K562 (cell line): ENCODE measurements at regions not wholly inside any gene's neighbourhood (a gene's known extent, or its start where the extent isn't known, plus 50 kb on each side); places are given as distances from the start of the nearest gene placed in this dataset.

Experiments
- ATAC-seq: fragments of 200-7000 bp; cut with Tn5 transposase; 3 replicates; pipeline ENCODE4 v1.9.1; 2020; ENCODE audit warnings: moderate library complexity
- BruUV-seq: library from RNA; stranded (reverse); fragments of 400-500 nt; replicated peaks from 2 replicates; lab custom pipeline; 2021; lab: Mats Ljungman, UMichigan
- CTCF ChIA-PET: fragments of 300-600 bp; formaldehyde crosslinking; extraction: SDS; loops from one replicate; lab custom pipeline; 2021; ENCODE audit warnings: low intra/inter-chr PET ratio; lab: Yijun Ruan, JAX
- POLR2A ChIA-PET: fragments of 300-600, 350-650 bp; sonication (Branson Sonifier 250); formaldehyde crosslinking; extraction: SDS; loops from one replicate; lab custom pipeline; 2021; ENCODE audit warnings: antibody characterized with exemption, inconsistent platforms; lab: Yijun Ruan, JAX
- DNase-seq, 4 experiments: peaks; one replicate each; pipeline versions ENCODE4 v3.0.0 to v3.0.0-alpha.2; 2011 to 2018; ENCODE audit warnings: low spot score in 3 of 4, mixed read lengths in 3 of 4; ENCODE audit errors: extremely low read depth in 1 of 4
- FAIRE-seq: peaks from 2 replicates; lab custom pipeline; 2011; peaks lifted over from hg19 to GRCh38; lab: Jason Lieb, UNC
- H2AFZ ChIP-seq: 2 replicates; pipeline ENCODE4 v1.6.0; 2011; ENCODE audit warnings: low read depth, low read length, control low read depth, inconsistent platforms
- H3K27ac ChIP-seq: fragments of 200-600 bp; 3 replicates; pipeline ENCODE4 v1.8.0; 2011; ENCODE audit warnings: low read depth, mild to moderate bottlenecking, control low read depth, inconsistent platforms, low read length, moderate library complexity, mixed read lengths; ENCODE audit errors: extremely low read depth
- H3K27me3 ChIP-seq, 2 experiments: fragments of 300-600 bp in 1 of 2; 2 replicates in 1 of 2; 3 replicates in 1 of 2; pipeline versions ENCODE4 v1.6.0 to v1.8.0; 2011; ENCODE audit warnings: inconsistent platforms in 2 of 2, low read length in 2 of 2, mild to moderate bottlenecking in 1 of 2, mixed read lengths in 1 of 2, moderate library complexity in 1 of 2; ENCODE audit not compliant: control insufficient read depth in 2 of 2, insufficient read depth in 2 of 2
- H3K36me3 ChIP-seq: fragments of 300-600 bp; 3 replicates; pipeline ENCODE4 v1.8.0; 2011; ENCODE audit warnings: mild to moderate bottlenecking, low read length, inconsistent platforms; ENCODE audit not compliant: control insufficient read depth, insufficient read depth
- H3K4me1 ChIP-seq, 2 experiments: fragments of 200-600 bp in 1 of 2; replicated peaks in 1 of 2; 2 replicates in 1 of 2; 3 replicates in 1 of 2; pipeline versions ENCODE4 v1.5.1 to v1.8.0; 2011; ENCODE audit warnings: inconsistent platforms in 2 of 2, low read length in 2 of 2, mild to moderate bottlenecking in 1 of 2, mixed read lengths in 1 of 2, moderate library complexity in 1 of 2; ENCODE audit not compliant: control insufficient read depth in 2 of 2, insufficient read depth in 2 of 2
- H3K4me2 ChIP-seq: 2 replicates; pipeline ENCODE4 v1.6.1; 2011; ENCODE audit warnings: low read length, control low read depth, inconsistent platforms, mixed read lengths; ENCODE audit not compliant: insufficient read depth
- H3K4me3 ChIP-seq: fragments of 200-600 bp; sonication (generic), shearing (Covaris generic); 2 replicates; pipeline ENCODE4 v1.5.1; 2016; ENCODE audit warnings: control low read depth, inconsistent platforms
- H3K79me2 ChIP-seq: fragments of 200-600 bp; 3 replicates; pipeline ENCODE4 v1.8.0; 2011; ENCODE audit warnings: low read length, inconsistent platforms; ENCODE audit not compliant: control insufficient read depth, insufficient read depth
- H3K9ac ChIP-seq, 2 experiments: 2 replicates each; pipeline versions ENCODE4 v1.6.0 to v1.6.1; 2011; ENCODE audit warnings: low read depth in 2 of 2, low read length in 2 of 2, control low read depth in 1 of 2, inconsistent platforms in 1 of 2, mild to moderate bottlenecking in 1 of 2, mixed read lengths in 1 of 2; ENCODE audit not compliant: insufficient read depth in 1 of 2
- H3K9me1 ChIP-seq: one replicate; pipeline ENCODE4 v1.6.0; 2011; ENCODE audit warnings: inconsistent platforms, mild to moderate bottlenecking, low read length, moderate library complexity; ENCODE audit not compliant: control insufficient read depth, insufficient read depth
- H3K9me3 ChIP-seq: replicated peaks from 2 replicates; pipeline ENCODE4 v1.5.1; 2011; ENCODE audit warnings: low read depth, low read length, inconsistent platforms; ENCODE audit not compliant: control insufficient read depth, insufficient read depth
- H4K20me1 ChIP-seq: replicated peaks from 2 replicates; pipeline ENCODE4 v1.6.1; 2011; ENCODE audit warnings: low read length, inconsistent platforms, mixed read lengths; ENCODE audit not compliant: control insufficient read depth, insufficient read depth
- CSDE1 ChIP-seq, 2 experiments: fragments of 450-650 bp; IDR thresholded peaks; 2 replicates each; pipeline ENCODE4 v1.6.1; 2016; ENCODE audit warnings: mild to moderate bottlenecking in 1 of 2
- ELF4 ChIP-seq: fragments of 450-650 bp; formaldehyde crosslinking; IDR thresholded peaks from 2 replicates; pipeline ENCODE4 v1.4.0; 2022; ENCODE audit warnings: missing genetic modification characterization
- FOXJ2 ChIP-seq: fragments of 200-800 bp; sonication (Bioruptor generic); IDR thresholded peaks from 2 replicates; pipeline ENCODE4 v1.6.1; 2016; ENCODE audit warnings: missing genetic modification characterization, missing compliant biosample characterization
- NFE2L1 ChIP-seq: fragments of 450-650 bp; IDR thresholded peaks from 2 replicates; pipeline ENCODE4 v1.6.1; 2016; ENCODE audit warnings: missing genetic modification characterization, low read depth, mild to moderate bottlenecking, missing compliant biosample characterization, moderate library complexity, borderline replicate concordance
- SIN3A ChIP-seq, 2 experiments: fragments of 150-350 bp in 1 of 2; IDR thresholded peaks; 2 replicates each; pipeline ENCODE4 v1.6.1; 2011 to 2016; ENCODE audit warnings: borderline replicate concordance in 2 of 2, low read depth in 2 of 2, low read length in 2 of 2, mild to moderate bottlenecking in 2 of 2, moderate library complexity in 2 of 2; ENCODE audit not compliant: control insufficient read depth in 1 of 2
- ZBTB1 ChIP-seq: sonication (generic); formaldehyde crosslinking; IDR thresholded peaks from 2 replicates; pipeline ENCODE4 v1.8.1; 2023; ENCODE audit warnings: missing genetic modification reagents, low read depth, mild to moderate bottlenecking, borderline replicate concordance
- ZNF146 ChIP-seq: IDR thresholded peaks from one replicate; pipeline ENCODE4 v1.6.1; 2018; ENCODE audit warnings: missing compliant biosample characterization; ENCODE audit not compliant: unreplicated experiment
- ZNF263 ChIP-seq: sonication (generic); formaldehyde crosslinking; IDR thresholded peaks from 2 replicates; pipeline ENCODE4 v1.8.0; 2022; ENCODE audit warnings: mild to moderate bottlenecking, missing genetic modification reagents, borderline replicate concordance
- WGBS: fragments of 100-300 bp; shearing (Covaris generic); methylation state at CpG from one replicate; pipeline ENCODE4 v1.1.6; 2016; ENCODE audit warnings: low coverage, mixed read lengths; ENCODE audit not compliant: insufficient coverage; ENCODE audit errors: missing lambda C conversion rate; 5-methylcytosine and 5-hydroxymethylcytosine counted together
- in situ Hi-C: fragments of 300-500 bp; cut with MboI; formaldehyde crosslinking; loops from 4 replicates; pipeline ENCODE4 v1.15.0; 2018; ENCODE audit warnings: inconsistent platforms, mixed read lengths
- intact Hi-C: fragments of 100-400 bp; cut with micrococcal nuclease; formaldehyde crosslinking; loops from 2 replicates; pipeline ENCODE4 v1.14.2; 2022
- TF ChIP-seq, protein P1 (sequence below), 2 experiments: fragments of 150-350 bp in 1 of 2; IDR thresholded peaks; 2 replicates each; pipeline ENCODE4 v1.6.1; 2012 to 2016; ENCODE audit warnings: low read depth in 2 of 2, low read length in 2 of 2, mild to moderate bottlenecking in 1 of 2, moderate library complexity in 1 of 2
- TF ChIP-seq, protein P2 (sequence below): fragments of 450-650 bp; formaldehyde crosslinking; IDR thresholded peaks from 2 replicates; pipeline ENCODE4 v1.4.0; 2022; ENCODE audit warnings: missing genetic modification characterization
- TF ChIP-seq, protein P3 (sequence below): IDR thresholded peaks from 2 replicates; pipeline ENCODE4 v1.6.1; 2011; ENCODE audit not compliant: insufficient read length; ENCODE audit errors: extremely low read depth
- TF ChIP-seq, protein P4 (sequence below): sonication (generic); formaldehyde crosslinking; IDR thresholded peaks from 2 replicates; pipeline ENCODE4 v1.8.1; 2023; ENCODE audit warnings: missing genetic modification reagents, mild to moderate bottlenecking, borderline replicate concordance

DNA sequence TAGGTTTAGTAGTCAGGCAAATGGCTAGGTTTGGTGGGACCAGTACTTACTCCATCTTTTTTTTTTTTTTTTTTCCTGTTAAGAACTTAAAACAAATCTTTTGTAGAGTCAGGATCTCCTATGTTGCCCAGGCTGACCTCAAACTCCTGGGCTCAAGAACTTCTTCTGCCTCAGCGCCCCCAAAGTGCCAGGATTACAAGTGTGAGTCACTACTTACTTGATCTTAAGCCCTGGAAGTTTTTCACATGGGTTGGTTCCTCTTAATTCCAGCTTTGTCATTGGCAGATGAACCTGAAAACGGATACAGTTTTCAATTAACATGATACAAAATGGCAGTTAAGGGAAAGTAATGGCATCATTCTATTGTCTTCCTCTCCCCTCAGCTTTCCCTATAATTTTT is 179.4 kb upstream of the JAG1 start:
- no TSS peak for BruUV-seq
- Histone ChIP-seq H3K27me3 (no peaks in the 10 kb centered on the region), H3K9me1 (no peaks in the 10 kb centered on the region), H3K4me3 (no peak overlapping the region), H3K36me3 (no peaks in the 10 kb centered on the region), H3K4me1 (no peaks in the 10 kb centered on the region), H3K27ac (no peak overlapping the region), H3K4me2 (no peak overlapping the region), H3K79me2 (no peaks in the 10 kb centered on the region), H3K9me3 (no peaks in the 10 kb centered on the region), H4K20me1 (no peaks in the 10 kb centered on the region), H3K9ac (no peak overlapping the region), H2AFZ (no peak overlapping the region)
- ChIA-PET POLR2A (no interaction called here), CTCF (no interaction called here)
- in situ Hi-C loops (no loop called here), intact Hi-C loops (no loop called here)
- no peak for FAIRE-seq
- no peak for DNase-seq
- WGBS = 0% methylated on average over 2 of the region's 2 CpGs
- ATAC-seq = no peak
- TF ChIP-seq ZBTB1 (CRISPR knock-in tag) (no peak), ZNF263 (no peak), ZNF146 (CRISPR knock-in tag) (no peak), CSDE1 (IDR thresholded peaks at IDR 0.05) (no peak), NFE2L1 (tag) (no peak), FOXJ2 (no peak), SIN3A (IDR thresholded peaks at IDR 0.05; ENCODE audit: borderline replicate concordance in 2 of 2, control insufficient read depth in 1 of 2, low read depth in 2 of 2, low read length in 2 of 2) (no peak), ELF4 (CRISPR knock-in tag) (no peak)
- TF ChIP-seq, protein P1, sequence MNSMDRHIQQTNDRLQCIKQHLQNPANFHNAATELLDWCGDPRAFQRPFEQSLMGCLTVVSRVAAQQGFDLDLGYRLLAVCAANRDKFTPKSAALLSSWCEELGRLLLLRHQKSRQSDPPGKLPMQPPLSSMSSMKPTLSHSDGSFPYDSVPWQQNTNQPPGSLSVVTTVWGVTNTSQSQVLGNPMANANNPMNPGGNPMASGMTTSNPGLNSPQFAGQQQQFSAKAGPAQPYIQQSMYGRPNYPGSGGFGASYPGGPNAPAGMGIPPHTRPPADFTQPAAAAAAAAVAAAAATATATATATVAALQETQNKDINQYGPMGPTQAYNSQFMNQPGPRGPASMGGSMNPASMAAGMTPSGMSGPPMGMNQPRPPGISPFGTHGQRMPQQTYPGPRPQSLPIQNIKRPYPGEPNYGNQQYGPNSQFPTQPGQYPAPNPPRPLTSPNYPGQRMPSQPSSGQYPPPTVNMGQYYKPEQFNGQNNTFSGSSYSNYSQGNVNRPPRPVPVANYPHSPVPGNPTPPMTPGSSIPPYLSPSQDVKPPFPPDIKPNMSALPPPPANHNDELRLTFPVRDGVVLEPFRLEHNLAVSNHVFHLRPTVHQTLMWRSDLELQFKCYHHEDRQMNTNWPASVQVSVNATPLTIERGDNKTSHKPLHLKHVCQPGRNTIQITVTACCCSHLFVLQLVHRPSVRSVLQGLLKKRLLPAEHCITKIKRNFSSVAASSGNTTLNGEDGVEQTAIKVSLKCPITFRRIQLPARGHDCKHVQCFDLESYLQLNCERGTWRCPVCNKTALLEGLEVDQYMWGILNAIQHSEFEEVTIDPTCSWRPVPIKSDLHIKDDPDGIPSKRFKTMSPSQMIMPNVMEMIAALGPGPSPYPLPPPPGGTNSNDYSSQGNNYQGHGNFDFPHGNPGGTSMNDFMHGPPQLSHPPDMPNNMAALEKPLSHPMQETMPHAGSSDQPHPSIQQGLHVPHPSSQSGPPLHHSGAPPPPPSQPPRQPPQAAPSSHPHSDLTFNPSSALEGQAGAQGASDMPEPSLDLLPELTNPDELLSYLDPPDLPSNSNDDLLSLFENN (IDR thresholded peaks at IDR 0.05; ENCODE audit: low read depth in 2 of 2, low read length in 2 of 2) = no peak
- TF ChIP-seq, protein P2, sequence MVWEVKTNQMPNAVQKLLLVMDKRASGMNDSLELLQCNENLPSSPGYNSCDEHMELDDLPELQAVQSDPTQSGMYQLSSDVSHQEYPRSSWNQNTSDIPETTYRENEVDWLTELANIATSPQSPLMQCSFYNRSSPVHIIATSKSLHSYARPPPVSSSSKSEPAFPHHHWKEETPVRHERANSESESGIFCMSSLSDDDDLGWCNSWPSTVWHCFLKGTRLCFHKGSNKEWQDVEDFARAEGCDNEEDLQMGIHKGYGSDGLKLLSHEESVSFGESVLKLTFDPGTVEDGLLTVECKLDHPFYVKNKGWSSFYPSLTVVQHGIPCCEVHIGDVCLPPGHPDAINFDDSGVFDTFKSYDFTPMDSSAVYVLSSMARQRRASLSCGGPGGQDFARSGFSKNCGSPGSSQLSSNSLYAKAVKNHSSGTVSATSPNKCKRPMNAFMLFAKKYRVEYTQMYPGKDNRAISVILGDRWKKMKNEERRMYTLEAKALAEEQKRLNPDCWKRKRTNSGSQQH (CRISPR knock-in tag) = no peak
- TF ChIP-seq, protein P3, sequence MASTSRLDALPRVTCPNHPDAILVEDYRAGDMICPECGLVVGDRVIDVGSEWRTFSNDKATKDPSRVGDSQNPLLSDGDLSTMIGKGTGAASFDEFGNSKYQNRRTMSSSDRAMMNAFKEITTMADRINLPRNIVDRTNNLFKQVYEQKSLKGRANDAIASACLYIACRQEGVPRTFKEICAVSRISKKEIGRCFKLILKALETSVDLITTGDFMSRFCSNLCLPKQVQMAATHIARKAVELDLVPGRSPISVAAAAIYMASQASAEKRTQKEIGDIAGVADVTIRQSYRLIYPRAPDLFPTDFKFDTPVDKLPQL = no peak
- TF ChIP-seq, protein P4, sequence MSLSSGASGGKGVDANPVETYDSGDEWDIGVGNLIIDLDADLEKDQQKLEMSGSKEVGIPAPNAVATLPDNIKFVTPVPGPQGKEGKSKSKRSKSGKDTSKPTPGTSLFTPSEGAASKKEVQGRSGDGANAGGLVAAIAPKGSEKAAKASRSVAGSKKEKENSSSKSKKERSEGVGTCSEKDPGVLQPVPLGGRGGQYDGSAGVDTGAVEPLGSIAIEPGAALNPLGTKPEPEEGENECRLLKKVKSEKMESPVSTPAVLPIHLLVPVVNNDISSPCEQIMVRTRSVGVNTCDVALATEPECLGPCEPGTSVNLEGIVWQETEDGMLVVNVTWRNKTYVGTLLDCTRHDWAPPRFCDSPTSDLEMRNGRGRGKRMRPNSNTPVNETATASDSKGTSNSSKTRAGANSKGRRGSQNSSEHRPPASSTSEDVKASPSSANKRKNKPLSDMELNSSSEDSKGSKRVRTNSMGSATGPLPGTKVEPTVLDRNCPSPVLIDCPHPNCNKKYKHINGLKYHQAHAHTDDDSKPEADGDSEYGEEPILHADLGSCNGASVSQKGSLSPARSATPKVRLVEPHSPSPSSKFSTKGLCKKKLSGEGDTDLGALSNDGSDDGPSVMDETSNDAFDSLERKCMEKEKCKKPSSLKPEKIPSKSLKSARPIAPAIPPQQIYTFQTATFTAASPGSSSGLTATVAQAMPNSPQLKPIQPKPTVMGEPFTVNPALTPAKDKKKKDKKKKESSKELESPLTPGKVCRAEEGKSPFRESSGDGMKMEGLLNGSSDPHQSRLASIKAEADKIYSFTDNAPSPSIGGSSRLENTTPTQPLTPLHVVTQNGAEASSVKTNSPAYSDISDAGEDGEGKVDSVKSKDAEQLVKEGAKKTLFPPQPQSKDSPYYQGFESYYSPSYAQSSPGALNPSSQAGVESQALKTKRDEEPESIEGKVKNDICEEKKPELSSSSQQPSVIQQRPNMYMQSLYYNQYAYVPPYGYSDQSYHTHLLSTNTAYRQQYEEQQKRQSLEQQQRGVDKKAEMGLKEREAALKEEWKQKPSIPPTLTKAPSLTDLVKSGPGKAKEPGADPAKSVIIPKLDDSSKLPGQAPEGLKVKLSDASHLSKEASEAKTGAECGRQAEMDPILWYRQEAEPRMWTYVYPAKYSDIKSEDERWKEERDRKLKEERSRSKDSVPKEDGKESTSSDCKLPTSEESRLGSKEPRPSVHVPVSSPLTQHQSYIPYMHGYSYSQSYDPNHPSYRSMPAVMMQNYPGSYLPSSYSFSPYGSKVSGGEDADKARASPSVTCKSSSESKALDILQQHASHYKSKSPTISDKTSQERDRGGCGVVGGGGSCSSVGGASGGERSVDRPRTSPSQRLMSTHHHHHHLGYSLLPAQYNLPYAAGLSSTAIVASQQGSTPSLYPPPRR = no peak
